ENCODE measurements at regions not wholly inside any gene's neighbourhood (a gene's known extent, or its start where the extent isn't known, plus 50 kb on each side); places are given as distances from the start of the nearest gene placed in this dataset.

- TF ChIP-seq CTCF (IDR thresholded peaks at IDR 0.05) (no peak), POLR2A (IDR thresholded peaks at IDR 0.05) (no peak)
Measured at GRCh38 chr12:25348593-25348895, 97.8 kb upstream of the KRAS start.
